ENCODE measurements at regions not wholly inside any gene's neighbourhood (a gene's known extent, or its start where the extent isn't known, plus 50 kb on each side); places are given as distances from the start of the nearest gene placed in this dataset.

- TF ChIP-seq POLR2A (IDR thresholded peaks at IDR 0.05; ENCODE audit: low read depth, low read length): no peak
- TF ChIP-seq RCOR1 (IDR thresholded peaks at IDR 0.05; ENCODE audit: insufficient replicate concordance, low read length): no peak
Observed at GRCh38 chr11:19552161-19552560, 160.5 kb upstream of the NAV2 start.
